Pancreas (tissue), 10 donors: ENCODE measurements at regions not wholly inside any gene's neighbourhood (a gene's known extent, or its start where the extent isn't known, plus 50 kb on each side); places are given as distances from the start of the nearest gene placed in this dataset.

Source experiments
- ATAC-seq, 4 donors: fragments of 200-7000 bp; cut with Tn5 transposase; one replicate each; pipeline versions ENCODE4 v1.8.0 to v1.9.1; 2020; ENCODE audit warnings: mild to moderate bottlenecking in 4 of 4, moderate library complexity in 4 of 4
- DNase-seq, 6 donors: peaks; one replicate each; pipeline ENCODE4 v3.0.0-alpha.2; 2020
- FAIRE-seq: peaks from 2 replicates; lab custom pipeline; 2012; peaks lifted over from hg19 to GRCh38; lab: Jason Lieb, UNC
- H3K27ac ChIP-seq, 4 donors: fragments of 200-600 bp; sonication (generic); 1 replicate in 3 of 4; 2 replicates in 1 of 4; pipeline versions ENCODE4 v1.5.0 to v1.8.0; 2020
- H3K27me3 ChIP-seq, 4 donors: fragments of 200-600 bp; one replicate each; pipeline ENCODE4 v1.8.0; 2021
- H3K36me3 ChIP-seq, 3 donors: fragments of 200-600 bp; sonication (generic) in 1 of 3; one replicate each; pipeline versions ENCODE4 v1.5.0 to v1.8.0; 2020 to 2021
- H3K4me1 ChIP-seq, 3 donors: fragments of 200-600 bp; one replicate each; pipeline ENCODE4 v1.8.0; 2021
- H3K4me3 ChIP-seq, 4 donors: fragments of 200-600 bp; sonication (generic) in 2 of 4; one replicate each; pipeline versions ENCODE4 v1.5.0 to v1.8.0; 2020 to 2021
- H3K9me3 ChIP-seq, 4 donors: fragments of 200-600 bp; one replicate each; pipeline ENCODE4 v1.8.0; 2021
- CTCF ChIP-seq, 4 donors: fragments of 200-600 bp; sonication (generic) in 3 of 4; IDR thresholded peaks; one replicate each; pipeline versions ENCODE4 v1.5.0 to v1.8.0; 2021; ENCODE audit warnings: antibody characterized with exemption in 4 of 4
- WGBS, 2 donors: extraction: QIAGEN DNeasy Blood & Tissue Kit; methylation state at CpG; one replicate each; pipeline ENCODE4 v1.1.7; 2013; 5-methylcytosine and 5-hydroxymethylcytosine counted together
- intact Hi-C, 3 donors: fragments of 100-400 bp; cut with DNase I; formaldehyde crosslinking; loops; one replicate each; pipeline versions ENCODE4 v1.11.1 to v1.14.2; 2022
- donor health status: healthy with polysubstance abuse.
- donor health status: DM: no; HTN: no; CAD: no; lungs with moderate emphysema.
- donor health status: DM: no; HTN: no; CAD: no.
- donor health status: control.
- donor health status: control.
- donor health status: Bipolar disorder and iron deficiency.
- donor health status: DM: yes; HTN: yes; CAD: no.
- donor health status: DM: no; HTN: no; CAD: no.
- donor health status: DM: no; HTN: no; CAD: no.
- donor health status: DM: yes; HTN: yes; CAD: no.

GRCh38 chr5:23579566-23579965, 72.2 kb downstream of the PRDM9 start:
- Histone ChIP-seq H3K9me3 (no peaks in the 10 kb centered on the region), H3K4me1 (no peaks in the 10 kb centered on the region), H3K27ac (no peak overlapping the region), H3K4me3 (no peak overlapping the region), H3K27me3 (no peaks in the 10 kb centered on the region), H3K36me3 (no peaks in the 10 kb centered on the region)
- intact Hi-C loops = no loop called here
- ATAC-seq (no peak), FAIRE-seq (no peak), DNase-seq (no peak)
- 30 to 33% methylated on average over 3 of the region's 3 CpGs for WGBS, 2 donors
- TF ChIP-seq CTCF (IDR thresholded peaks at IDR 0.05) = no peak

- no peaks in the 10 kb centered on the region for H3K9me3 ChIP-seq
- intact Hi-C loops = no loop called here
- no peaks in the 10 kb centered on the region for H3K27me3 ChIP-seq
- H3K4me1 ChIP-seq = no peaks in the 10 kb centered on the region
- H3K27ac ChIP-seq = no peak overlapping the region
- WGBS, 2 donors = 46 to 64% methylated on average over 3 of the region's 3 CpGs
- DNase-seq = no peak
- no peak overlapping the region for H3K4me3 ChIP-seq
- H3K36me3 ChIP-seq = no peaks in the 10 kb centered on the region
- TF ChIP-seq CTCF (IDR thresholded peaks at IDR 0.05) = no peak
- no peak for FAIRE-seq
- no peak for ATAC-seq
Observed at GRCh38 chr5:23583081-23583480, 75.7 kb downstream of the PRDM9 start.

GRCh38 chr5:23588841-23589326, 81.5 kb downstream of the PRDM9 start:
- Histone ChIP-seq H3K4me3 (no peak overlapping the region), H3K27ac (no peak overlapping the region), H3K9me3 (no peaks in the 10 kb centered on the region), H3K36me3 (no peaks in the 10 kb centered on the region), H3K4me1 (no peaks in the 10 kb centered on the region), H3K27me3 (peaks cover 0 to 4% (median 0%) of the 10 kb centered on the region in 4 donors)
- intact Hi-C loops = no loop called here
- FAIRE-seq (no peak), DNase-seq (no peak), ATAC-seq (no peak)
- WGBS, 2 donors = 43 to 62% methylated on average over 3 of the region's 3 CpGs
- no peak for TF ChIP-seq CTCF (IDR thresholded peaks at IDR 0.05)

- DNase-seq (no peak), FAIRE-seq (no peak), ATAC-seq (no peak)
- 74 to 76% methylated on average over 4 of the region's 4 CpGs for WGBS, 2 donors
- H3K4me1 ChIP-seq = no peaks in the 10 kb centered on the region
- H3K36me3 ChIP-seq = no peaks in the 10 kb centered on the region
- no peak overlapping the region for H3K4me3 ChIP-seq
- intact Hi-C loops = no loop called here
- H3K9me3 ChIP-seq = no peaks in the 10 kb centered on the region
- peaks cover 0 to 4% (median 0%) of the 10 kb centered on the region in 4 donors for H3K27me3 ChIP-seq
- no peak for TF ChIP-seq CTCF (IDR thresholded peaks at IDR 0.05)
- no peak overlapping the region for H3K27ac ChIP-seq
Observed at GRCh38 chr5:23591250-23591649, 83.8 kb downstream of the PRDM9 start.

GRCh38 chr5:23606927-23607326, 99.5 kb downstream of the PRDM9 start:
- intact Hi-C loops = no loop called here
- DNase-seq (no peak), FAIRE-seq (no peak), ATAC-seq (no peak)
- H3K9me3 ChIP-seq = no peaks in the 10 kb centered on the region
- no peaks in the 10 kb centered on the region for H3K27me3 ChIP-seq
- TF ChIP-seq CTCF (IDR thresholded peaks at IDR 0.05) = no peak
- WGBS, 2 donors = 54 to 56% methylated on average over 2 of the region's 2 CpGs
- H3K36me3 ChIP-seq = no peaks in the 10 kb centered on the region
- no peak overlapping the region for H3K27ac ChIP-seq
- no peaks in the 10 kb centered on the region for H3K4me1 ChIP-seq
- H3K4me3 ChIP-seq = no peak overlapping the region
